SK-N-SH (cell line): ENCODE measurements at regions not wholly inside any gene's neighbourhood (a gene's known extent, or its start where the extent isn't known, plus 50 kb on each side); places are given as distances from the start of the nearest gene placed in this dataset.

ENCODE experiments used
- CTCF ChIA-PET: fragments of 300-600, 350-600 bp; formaldehyde crosslinking; extraction: SDS; loops from one replicate; lab custom pipeline; 2021; lab: Yijun Ruan, JAX
- POLR2A ChIA-PET: fragments of 350-600 bp; sonication (Branson Sonifier 250); formaldehyde crosslinking; extraction: SDS; loops from one replicate; lab custom pipeline; 2020; ENCODE audit warnings: antibody characterized with exemption, inconsistent platforms; lab: Yijun Ruan, JAX
- DNase-seq: peaks from one replicate; pipeline ENCODE4 v3.0.0; 2012
- H2AFZ ChIP-seq: fragments of 200-600 bp; sonication (generic); 2 replicates; pipeline ENCODE4 v1.8.1; 2016; ENCODE audit warnings: antibody characterized with exemption, mild to moderate bottlenecking, low read depth
- H3F3A ChIP-seq: fragments of 200-600 bp; sonication (generic); replicated peaks from 2 replicates; pipeline ENCODE3; 2016; ENCODE audit warnings: antibody characterized with exemption, mild to moderate bottlenecking; ENCODE audit not compliant: insufficient read depth
- H3K27ac ChIP-seq, 2 experiments: fragments of 200-500 bp in 1 of 2; fragments of 200-600 bp in 1 of 2; sonication (Bioruptor generic) in 1 of 2; sonication (generic), shearing (Covaris generic) in 1 of 2; 2 replicates each; pipeline versions ENCODE4 v1.5.1 to v1.6.1; 2014 to 2016; ENCODE audit warnings: low read depth in 2 of 2, inconsistent platforms in 1 of 2, low read length in 1 of 2, mild to moderate bottlenecking in 1 of 2, mixed read lengths in 1 of 2
- H3K27me3 ChIP-seq: fragments of 200-600 bp; sonication (generic), shearing (Covaris generic); 2 replicates; pipeline ENCODE4 v1.6.1; 2016; ENCODE audit warnings: mixed run types; ENCODE audit not compliant: insufficient read depth
- H3K36me3 ChIP-seq, 2 experiments: fragments of 200-500 bp in 1 of 2; fragments of 200-600 bp in 1 of 2; sonication (Bioruptor generic) in 1 of 2; sonication (generic) in 1 of 2; replicated peaks in 1 of 2; 2 replicates each; pipeline versions ENCODE3 to v1.5.1; 2014 to 2016; ENCODE audit warnings: low read length in 1 of 2, mild to moderate bottlenecking in 1 of 2; ENCODE audit not compliant: insufficient read depth in 2 of 2, control insufficient read depth in 1 of 2
- H3K4me1 ChIP-seq, 2 experiments: fragments of 200-500 bp in 1 of 2; fragments of 200-600 bp in 1 of 2; sonication (Bioruptor generic) in 1 of 2; sonication (generic), shearing (Covaris generic) in 1 of 2; 2 replicates each; pipeline versions ENCODE4 v1.5.1 to v1.6.1; 2014 to 2016; ENCODE audit warnings: low read depth in 1 of 2, low read length in 1 of 2, mixed run types in 1 of 2; ENCODE audit not compliant: insufficient read depth in 2 of 2, control insufficient read depth in 1 of 2
- H3K4me2 ChIP-seq: fragments of 200-600 bp; sonication (generic), shearing (Covaris generic); 2 replicates; pipeline ENCODE4 v1.6.1; 2017; ENCODE audit warnings: mixed run types
- H3K4me3 ChIP-seq, 2 experiments: fragments of 200-500 bp in 1 of 2; fragments of 200-600 bp in 1 of 2; sonication (Bioruptor generic) in 1 of 2; sonication (generic), shearing (Covaris generic) in 1 of 2; 2 replicates each; pipeline versions ENCODE4 v1.5.1 to v1.8.1; 2014 to 2016; ENCODE audit warnings: low read depth in 2 of 2, inconsistent platforms in 1 of 2, low read length in 1 of 2, mild to moderate bottlenecking in 1 of 2, mixed read lengths in 1 of 2, moderate library complexity in 1 of 2
- H3K79me2 ChIP-seq: fragments of 200-600 bp; sonication (generic); 2 replicates; pipeline ENCODE4 v1.8.1; 2017; ENCODE audit warnings: mild to moderate bottlenecking; ENCODE audit not compliant: insufficient read depth
- H3K9ac ChIP-seq: fragments of 200-600 bp; sonication (generic); 2 replicates; pipeline ENCODE4 v1.6.1; 2017; ENCODE audit warnings: mixed run types
- H3K9me2 ChIP-seq: fragments of 200-600 bp; sonication (generic); 2 replicates; pipeline ENCODE4 v1.6.1; 2017; ENCODE audit warnings: mixed run types
- H3K9me3 ChIP-seq: fragments of 200-600 bp; sonication (generic); 2 replicates; pipeline ENCODE4 v1.6.1; 2017; ENCODE audit warnings: mixed run types, mild to moderate bottlenecking, moderate library complexity
- H4K20me1 ChIP-seq: fragments of 200-600 bp; sonication (generic); 2 replicates; pipeline ENCODE4 v1.6.1; 2017; ENCODE audit warnings: mild to moderate bottlenecking, mixed run types; ENCODE audit not compliant: insufficient read depth
- EZH2phosphoT487 ChIP-seq: fragments of 200-600 bp; sonication (generic); IDR thresholded peaks from 2 replicates; pipeline ENCODE4 v1.6.1; 2017; ENCODE audit warnings: low read depth, mixed run types, mild to moderate bottlenecking, antibody characterized with exemption, moderate library complexity, borderline replicate concordance
- FOSL2 ChIP-seq: IDR thresholded peaks from 2 replicates; pipeline ENCODE4 v1.4.0; 2012; ENCODE audit warnings: low read depth, mild to moderate bottlenecking, moderate library complexity, borderline replicate concordance
- GATA2 ChIP-seq: sonication (generic); formaldehyde crosslinking; IDR thresholded peaks from 2 replicates; pipeline ENCODE4 v1.5.0; 2020; ENCODE audit warnings: mild to moderate bottlenecking, missing genetic modification reagents
- MEF2A ChIP-seq: IDR thresholded peaks from 2 replicates; pipeline ENCODE4 v1.4.0; 2012; ENCODE audit warnings: low read depth, borderline replicate concordance
- NFIC ChIP-seq: IDR thresholded peaks from 2 replicates; pipeline ENCODE4 v1.4.0; 2012; ENCODE audit warnings: borderline replicate concordance
- TEAD4 ChIP-seq: IDR thresholded peaks from 2 replicates; pipeline ENCODE4 v1.4.0; 2012; ENCODE audit warnings: mild to moderate bottlenecking, borderline replicate concordance; ENCODE audit not compliant: insufficient read depth
- WGBS: methylation state at CpG from one replicate; pipeline ENCODE4 v1.1.6; 2017; ENCODE audit warnings: low lambda C conversion rate; 5-methylcytosine and 5-hydroxymethylcytosine counted together
- TF ChIP-seq, protein P1 (sequence below): IDR thresholded peaks from 2 replicates; pipeline ENCODE4 v1.6.1; 2012; ENCODE audit warnings: mild to moderate bottlenecking, low read depth, low read length, moderate library complexity
- TF ChIP-seq, protein P2 (sequence below): IDR thresholded peaks from 2 replicates; pipeline ENCODE4 v1.4.0; 2012; ENCODE audit warnings: low read depth, borderline replicate concordance

DNA sequence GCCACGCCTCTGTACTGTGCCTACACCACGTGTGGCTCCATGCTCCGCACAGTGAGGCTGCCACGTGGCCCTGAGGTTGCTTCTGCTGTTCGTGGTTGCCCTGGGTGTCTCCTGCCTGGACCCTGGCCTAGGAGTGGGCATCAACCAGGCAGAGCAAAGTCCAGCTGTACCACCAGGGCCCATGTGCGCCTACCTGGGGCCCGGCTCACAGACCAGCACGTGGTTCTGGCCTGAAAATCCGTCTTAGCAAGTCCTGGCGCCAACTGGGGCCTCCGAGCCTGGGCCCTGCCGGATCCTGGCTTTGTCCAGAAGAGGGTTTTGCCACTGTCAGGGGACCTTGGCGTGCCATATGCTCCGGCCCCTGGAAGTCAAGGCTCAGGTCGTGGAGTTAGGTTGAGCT lies 107.1 kb upstream of the TTC34 start:
- Histone ChIP-seq H3F3A (no peaks in the 10 kb centered on the region), H3K9ac (no peak overlapping the region), H3K79me2 (no peaks in the 10 kb centered on the region), H2AFZ (no peak overlapping the region), H3K4me2 (no peak overlapping the region), H3K9me2 (no peaks in the 10 kb centered on the region), H3K4me3 (no peak overlapping the region), H3K9me3 (no peaks in the 10 kb centered on the region), H3K4me1 (no peaks in the 10 kb centered on the region), H3K27me3 (no peaks in the 10 kb centered on the region), H4K20me1 (no peaks in the 10 kb centered on the region), H3K36me3 (no peaks in the 10 kb centered on the region), H3K27ac (no peak overlapping the region)
- WGBS, result 2% methylated on average over 6 of the region's 15 CpGs
- CTCF ChIA-PET, result interaction anchor here (1.2 to 1.3 kb wide), 2 partner anchors 13 to 31 kb away, joined by 3 to 4 read pairs; no protein-coding TSS in a partner anchor
- no peak for DNase-seq
- TF ChIP-seq TEAD4 (no peak), MEF2A (no peak), EZH2phosphoT487 (no peak), FOSL2 (no peak), GATA2 (CRISPR knock-in tag) (no peak)
- TF ChIP-seq, all 33 proteins: peak for 0
- POLR2A ChIA-PET, result no interaction called here

- Histone ChIP-seq H3K9ac (no peak overlapping the region), H2AFZ (no peak overlapping the region), H3K27ac (no peak overlapping the region), H3K36me3 (no peaks in the 10 kb centered on the region), H3K4me1 (no peaks in the 10 kb centered on the region), H3K79me2 (no peaks in the 10 kb centered on the region), H3K4me2 (no peak overlapping the region), H3K27me3 (no peaks in the 10 kb centered on the region), H3K4me3 (no peak overlapping the region), H3K9me2 (no peaks in the 10 kb centered on the region), H3F3A (no peaks in the 10 kb centered on the region), H3K9me3 (no peaks in the 10 kb centered on the region), H4K20me1 (no peaks in the 10 kb centered on the region)
- no peak for DNase-seq
- WGBS, result 9% methylated on average over 12 of the region's 14 CpGs
- ChIA-PET CTCF (interaction anchor here (0.6 to 1.2 kb wide), 2 partner anchors 21 to 34 kb away, joined by 3 to 5 read pairs; no protein-coding TSS in a partner anchor), POLR2A (no interaction called here)
- TF ChIP-seq EZH2phosphoT487 (no peak), NFIC (no peak)
- TF ChIP-seq, protein P1, sequence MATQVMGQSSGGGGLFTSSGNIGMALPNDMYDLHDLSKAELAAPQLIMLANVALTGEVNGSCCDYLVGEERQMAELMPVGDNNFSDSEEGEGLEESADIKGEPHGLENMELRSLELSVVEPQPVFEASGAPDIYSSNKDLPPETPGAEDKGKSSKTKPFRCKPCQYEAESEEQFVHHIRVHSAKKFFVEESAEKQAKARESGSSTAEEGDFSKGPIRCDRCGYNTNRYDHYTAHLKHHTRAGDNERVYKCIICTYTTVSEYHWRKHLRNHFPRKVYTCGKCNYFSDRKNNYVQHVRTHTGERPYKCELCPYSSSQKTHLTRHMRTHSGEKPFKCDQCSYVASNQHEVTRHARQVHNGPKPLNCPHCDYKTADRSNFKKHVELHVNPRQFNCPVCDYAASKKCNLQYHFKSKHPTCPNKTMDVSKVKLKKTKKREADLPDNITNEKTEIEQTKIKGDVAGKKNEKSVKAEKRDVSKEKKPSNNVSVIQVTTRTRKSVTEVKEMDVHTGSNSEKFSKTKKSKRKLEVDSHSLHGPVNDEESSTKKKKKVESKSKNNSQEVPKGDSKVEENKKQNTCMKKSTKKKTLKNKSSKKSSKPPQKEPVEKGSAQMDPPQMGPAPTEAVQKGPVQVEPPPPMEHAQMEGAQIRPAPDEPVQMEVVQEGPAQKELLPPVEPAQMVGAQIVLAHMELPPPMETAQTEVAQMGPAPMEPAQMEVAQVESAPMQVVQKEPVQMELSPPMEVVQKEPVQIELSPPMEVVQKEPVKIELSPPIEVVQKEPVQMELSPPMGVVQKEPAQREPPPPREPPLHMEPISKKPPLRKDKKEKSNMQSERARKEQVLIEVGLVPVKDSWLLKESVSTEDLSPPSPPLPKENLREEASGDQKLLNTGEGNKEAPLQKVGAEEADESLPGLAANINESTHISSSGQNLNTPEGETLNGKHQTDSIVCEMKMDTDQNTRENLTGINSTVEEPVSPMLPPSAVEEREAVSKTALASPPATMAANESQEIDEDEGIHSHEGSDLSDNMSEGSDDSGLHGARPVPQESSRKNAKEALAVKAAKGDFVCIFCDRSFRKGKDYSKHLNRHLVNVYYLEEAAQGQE, result no peak
- TF ChIP-seq, protein P2, sequence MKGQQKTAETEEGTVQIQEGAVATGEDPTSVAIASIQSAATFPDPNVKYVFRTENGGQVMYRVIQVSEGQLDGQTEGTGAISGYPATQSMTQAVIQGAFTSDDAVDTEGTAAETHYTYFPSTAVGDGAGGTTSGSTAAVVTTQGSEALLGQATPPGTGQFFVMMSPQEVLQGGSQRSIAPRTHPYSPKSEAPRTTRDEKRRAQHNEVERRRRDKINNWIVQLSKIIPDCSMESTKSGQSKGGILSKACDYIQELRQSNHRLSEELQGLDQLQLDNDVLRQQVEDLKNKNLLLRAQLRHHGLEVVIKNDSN, result no peak
Measured at GRCh38 chr1:2909797-2910196, 108.3 kb upstream of the TTC34 start.
